HL-60 (cell line): ENCODE measurements at regions not wholly inside any gene's neighbourhood (a gene's known extent, or its start where the extent isn't known, plus 50 kb on each side); places are given as distances from the start of the nearest gene placed in this dataset.
A peak's percentile ranks its signal among the peaks of the same experiment; 100 is the strongest.

Experiments
- DNase-seq, 2 experiments: peaks; one replicate each; pipeline ENCODE4 v3.0.0-alpha.2; 2010 to 2020; ENCODE audit warnings: low read depth in 1 of 2, low spot score in 1 of 2
- H3K27ac ChIP-seq: fragments of 250-450 bp; sonication (Bioruptor Pico); replicated peaks from 2 replicates; pipeline ENCODE4 v1.5.1; 2020; ENCODE audit warnings: mild to moderate bottlenecking, moderate library complexity
- H3K27me3 ChIP-seq: fragments of 250-450 bp; sonication (Bioruptor Pico); 2 replicates; pipeline ENCODE4 v1.5.1; 2021; ENCODE audit warnings: mild to moderate bottlenecking, moderate library complexity; ENCODE audit not compliant: insufficient read depth, poor library complexity, severe bottlenecking
- H3K4me3 ChIP-seq: replicated peaks from 2 replicates; pipeline ENCODE4 v1.5.1; 2011; ENCODE audit warnings: mild to moderate bottlenecking, control low read depth, low read length; ENCODE audit not compliant: insufficient read depth
- GABPA ChIP-seq: IDR thresholded peaks from 2 replicates; pipeline ENCODE4 v1.6.1; 2012; ENCODE audit warnings: low read depth
- POLR2AphosphoS5 ChIP-seq: IDR thresholded peaks from 2 replicates; pipeline ENCODE4 v1.6.1; 2012; ENCODE audit warnings: low read depth
- SPI1 ChIP-seq: IDR thresholded peaks from 2 replicates; pipeline ENCODE4 v1.6.1; 2012; ENCODE audit warnings: low read depth, mild to moderate bottlenecking, borderline replicate concordance
- TF ChIP-seq, protein P1 (sequence below): IDR thresholded peaks from 2 replicates; pipeline ENCODE4 v1.6.1; 2012; ENCODE audit warnings: low read depth; ENCODE audit not compliant: insufficient replicate concordance
- TF ChIP-seq, protein P2 (sequence below): IDR thresholded peaks from one replicate; pipeline ENCODE4 v1.5.1; 2011; ENCODE audit warnings: low read length, control low read depth, inconsistent platforms; ENCODE audit not compliant: insufficient read depth

DNA sequence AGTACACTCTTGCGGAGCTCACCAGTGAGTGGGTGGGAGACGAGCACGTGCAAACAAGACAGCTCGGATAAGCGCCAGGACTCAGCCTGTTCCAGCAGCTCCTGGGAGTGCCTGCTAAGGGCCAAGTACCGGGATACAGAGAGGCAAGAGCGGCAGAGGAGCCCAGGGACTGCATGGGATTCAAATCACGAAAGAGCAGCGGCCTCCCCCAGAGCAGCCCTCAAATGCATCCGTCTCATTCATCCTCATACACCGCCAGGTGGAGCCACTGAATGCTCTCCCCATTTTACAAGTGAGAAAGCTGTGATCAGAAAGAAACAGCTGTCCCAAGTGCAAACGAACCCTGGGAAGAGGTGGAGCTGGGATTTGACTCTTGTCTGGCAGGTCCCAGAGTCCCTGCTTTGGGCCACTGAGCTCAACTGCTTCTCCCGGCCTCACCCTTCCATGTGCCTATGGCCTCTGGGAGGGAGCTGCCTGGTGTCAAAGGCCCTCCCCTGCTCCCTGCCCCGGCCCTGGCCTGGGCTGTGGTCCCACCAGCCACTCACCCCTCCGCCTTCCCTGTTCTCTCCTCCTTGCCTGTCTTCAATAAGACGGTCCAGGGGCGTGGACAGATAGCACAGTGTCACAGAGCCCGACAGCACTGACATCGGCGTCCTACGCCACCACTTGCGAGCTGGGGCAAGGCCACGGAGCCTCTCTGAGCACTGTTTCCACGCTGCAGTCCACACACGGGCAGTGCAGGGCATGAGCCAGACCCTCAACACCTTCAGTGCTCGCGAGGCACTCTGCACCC lies 72.8 kb upstream of the TAF1B start:
- H3K27ac ChIP-seq: no peak overlapping the region
- no peak overlapping the region for H3K4me3 ChIP-seq
- peak; percentile 23 to 34 for DNase-seq
- TF ChIP-seq, protein P1, sequence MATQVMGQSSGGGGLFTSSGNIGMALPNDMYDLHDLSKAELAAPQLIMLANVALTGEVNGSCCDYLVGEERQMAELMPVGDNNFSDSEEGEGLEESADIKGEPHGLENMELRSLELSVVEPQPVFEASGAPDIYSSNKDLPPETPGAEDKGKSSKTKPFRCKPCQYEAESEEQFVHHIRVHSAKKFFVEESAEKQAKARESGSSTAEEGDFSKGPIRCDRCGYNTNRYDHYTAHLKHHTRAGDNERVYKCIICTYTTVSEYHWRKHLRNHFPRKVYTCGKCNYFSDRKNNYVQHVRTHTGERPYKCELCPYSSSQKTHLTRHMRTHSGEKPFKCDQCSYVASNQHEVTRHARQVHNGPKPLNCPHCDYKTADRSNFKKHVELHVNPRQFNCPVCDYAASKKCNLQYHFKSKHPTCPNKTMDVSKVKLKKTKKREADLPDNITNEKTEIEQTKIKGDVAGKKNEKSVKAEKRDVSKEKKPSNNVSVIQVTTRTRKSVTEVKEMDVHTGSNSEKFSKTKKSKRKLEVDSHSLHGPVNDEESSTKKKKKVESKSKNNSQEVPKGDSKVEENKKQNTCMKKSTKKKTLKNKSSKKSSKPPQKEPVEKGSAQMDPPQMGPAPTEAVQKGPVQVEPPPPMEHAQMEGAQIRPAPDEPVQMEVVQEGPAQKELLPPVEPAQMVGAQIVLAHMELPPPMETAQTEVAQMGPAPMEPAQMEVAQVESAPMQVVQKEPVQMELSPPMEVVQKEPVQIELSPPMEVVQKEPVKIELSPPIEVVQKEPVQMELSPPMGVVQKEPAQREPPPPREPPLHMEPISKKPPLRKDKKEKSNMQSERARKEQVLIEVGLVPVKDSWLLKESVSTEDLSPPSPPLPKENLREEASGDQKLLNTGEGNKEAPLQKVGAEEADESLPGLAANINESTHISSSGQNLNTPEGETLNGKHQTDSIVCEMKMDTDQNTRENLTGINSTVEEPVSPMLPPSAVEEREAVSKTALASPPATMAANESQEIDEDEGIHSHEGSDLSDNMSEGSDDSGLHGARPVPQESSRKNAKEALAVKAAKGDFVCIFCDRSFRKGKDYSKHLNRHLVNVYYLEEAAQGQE: no peak
- TF ChIP-seq GABPA (no peak), SPI1 (no peak)
- TF ChIP-seq, protein P2, sequence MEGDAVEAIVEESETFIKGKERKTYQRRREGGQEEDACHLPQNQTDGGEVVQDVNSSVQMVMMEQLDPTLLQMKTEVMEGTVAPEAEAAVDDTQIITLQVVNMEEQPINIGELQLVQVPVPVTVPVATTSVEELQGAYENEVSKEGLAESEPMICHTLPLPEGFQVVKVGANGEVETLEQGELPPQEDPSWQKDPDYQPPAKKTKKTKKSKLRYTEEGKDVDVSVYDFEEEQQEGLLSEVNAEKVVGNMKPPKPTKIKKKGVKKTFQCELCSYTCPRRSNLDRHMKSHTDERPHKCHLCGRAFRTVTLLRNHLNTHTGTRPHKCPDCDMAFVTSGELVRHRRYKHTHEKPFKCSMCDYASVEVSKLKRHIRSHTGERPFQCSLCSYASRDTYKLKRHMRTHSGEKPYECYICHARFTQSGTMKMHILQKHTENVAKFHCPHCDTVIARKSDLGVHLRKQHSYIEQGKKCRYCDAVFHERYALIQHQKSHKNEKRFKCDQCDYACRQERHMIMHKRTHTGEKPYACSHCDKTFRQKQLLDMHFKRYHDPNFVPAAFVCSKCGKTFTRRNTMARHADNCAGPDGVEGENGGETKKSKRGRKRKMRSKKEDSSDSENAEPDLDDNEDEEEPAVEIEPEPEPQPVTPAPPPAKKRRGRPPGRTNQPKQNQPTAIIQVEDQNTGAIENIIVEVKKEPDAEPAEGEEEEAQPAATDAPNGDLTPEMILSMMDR: peak; percentile 45
- no peaks in the 10 kb centered on the region for H3K27me3 ChIP-seq

DNA sequence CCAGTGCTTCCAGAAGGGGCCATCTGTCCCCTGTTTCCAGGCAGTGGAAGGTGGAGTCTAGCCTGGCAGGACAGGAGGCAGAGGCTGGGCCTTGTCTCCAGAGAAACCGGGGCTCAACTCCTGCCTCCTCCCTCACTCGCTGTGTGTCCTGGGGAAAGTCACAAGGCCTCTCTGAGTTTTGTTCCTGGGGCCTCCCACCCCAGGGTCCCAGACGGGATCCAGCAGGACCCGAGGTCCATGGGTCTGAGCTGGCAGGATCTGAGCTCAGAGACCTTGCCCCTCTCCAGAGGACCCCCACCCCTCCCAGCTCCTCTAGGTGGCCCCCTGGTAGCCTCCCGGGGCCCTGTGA lies 72.2 kb upstream of the TAF1B start:
- Histone ChIP-seq H3K27me3 (no peaks in the 10 kb centered on the region), H3K4me3 (no peak overlapping the region), H3K27ac (no peak overlapping the region)
- DNase-seq: no peak
- no peak for TF ChIP-seq POLR2AphosphoS5
- TF ChIP-seq SPI1: no peak
- no peak for TF ChIP-seq GABPA
- TF ChIP-seq, protein P2: no peak

DNA sequence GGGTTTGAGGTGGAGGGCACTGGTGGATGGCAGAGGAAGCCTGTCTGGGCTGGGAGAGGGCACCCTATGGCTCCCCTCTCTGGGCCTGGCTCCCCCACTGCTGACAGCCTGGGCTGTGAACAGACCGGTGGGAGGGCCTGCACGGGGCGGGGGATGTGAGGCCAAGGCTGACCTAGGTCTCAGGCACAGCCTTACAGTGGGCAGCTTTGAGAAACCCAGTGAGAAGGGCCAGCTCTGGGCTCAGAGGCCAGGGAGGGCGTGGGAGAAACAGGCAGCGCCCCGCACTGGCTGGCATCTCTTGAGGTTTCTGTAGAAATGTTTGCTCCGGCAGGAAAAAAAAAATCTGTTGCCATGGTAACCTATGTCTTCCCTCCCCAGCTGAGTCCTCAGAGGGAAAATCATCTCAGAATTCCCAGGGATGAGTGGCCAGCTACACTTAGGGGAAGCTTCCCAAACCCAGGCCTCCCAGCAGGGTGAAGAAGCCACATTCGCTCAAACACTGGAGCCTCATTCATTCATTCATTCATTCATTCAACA lies 71.7 kb upstream of the TAF1B start:
- no peak overlapping the region for H3K4me3 ChIP-seq
- no peak for DNase-seq
- H3K27me3 ChIP-seq: no peaks in the 10 kb centered on the region
- TF ChIP-seq, protein P2: no peak
- TF ChIP-seq, protein P1: no peak
- TF ChIP-seq SPI1 (no peak), POLR2AphosphoS5 (no peak), GABPA (no peak)
- H3K27ac ChIP-seq: no peak overlapping the region
